Tibial nerve (tissue), 4 donors: ENCODE measurements at regions not wholly inside any gene's neighbourhood (a gene's known extent, or its start where the extent isn't known, plus 50 kb on each side); places are given as distances from the start of the nearest gene placed in this dataset.

ENCODE experiments used
- EP300 ChIP-seq, 2 donors: sonication (generic); formaldehyde crosslinking; IDR thresholded peaks; one replicate each; pipeline ENCODE4 v1.6.1; 2017; ENCODE audit warnings: antibody characterized with exemption in 2 of 2, mild to moderate bottlenecking in 1 of 2
- POLR2A ChIP-seq, 2 donors: fragments of 450-650 bp; IDR thresholded peaks; one replicate each; pipeline ENCODE4 v1.6.1; 2017; ENCODE audit warnings: antibody characterized with exemption in 2 of 2, mild to moderate bottlenecking in 2 of 2, moderate library complexity in 2 of 2
- TF ChIP-seq, protein P1 (sequence below), 5 experiments: fragments of 200-600 bp in 3 of 5; fragments of 450-650 bp in 2 of 5; sonication (generic) in 3 of 5; IDR thresholded peaks; one replicate each; pipeline ENCODE4 v1.5.1; 2016 to 2019; ENCODE audit warnings: antibody characterized with exemption in 5 of 5, mild to moderate bottlenecking in 3 of 5, moderate library complexity in 2 of 5

DNA sequence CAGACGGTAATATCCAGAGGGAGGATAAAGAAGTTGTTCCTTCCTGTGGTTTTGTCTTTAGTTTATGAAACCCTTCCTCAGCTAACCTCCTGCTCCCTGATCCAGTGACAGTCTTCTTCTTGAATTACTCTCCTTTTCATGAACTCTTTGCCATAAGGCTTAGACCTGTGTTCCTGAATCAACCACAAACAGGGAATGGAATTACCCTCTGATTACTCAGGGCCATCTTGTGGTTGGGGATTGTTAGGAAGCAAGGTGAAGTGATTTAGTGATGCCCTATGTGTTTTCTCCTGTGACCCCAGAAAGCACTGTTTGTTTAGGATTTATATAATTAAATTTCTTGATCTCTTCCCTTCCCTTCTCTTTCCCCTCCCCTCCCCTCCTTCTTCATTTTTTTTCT lies 409.1 kb downstream of the TAF11L14 start:
- no peak for TF ChIP-seq POLR2A (IDR thresholded peaks at IDR 0.05)
- no peak for TF ChIP-seq EP300 (IDR thresholded peaks at IDR 0.05)
- TF ChIP-seq, protein P1, sequence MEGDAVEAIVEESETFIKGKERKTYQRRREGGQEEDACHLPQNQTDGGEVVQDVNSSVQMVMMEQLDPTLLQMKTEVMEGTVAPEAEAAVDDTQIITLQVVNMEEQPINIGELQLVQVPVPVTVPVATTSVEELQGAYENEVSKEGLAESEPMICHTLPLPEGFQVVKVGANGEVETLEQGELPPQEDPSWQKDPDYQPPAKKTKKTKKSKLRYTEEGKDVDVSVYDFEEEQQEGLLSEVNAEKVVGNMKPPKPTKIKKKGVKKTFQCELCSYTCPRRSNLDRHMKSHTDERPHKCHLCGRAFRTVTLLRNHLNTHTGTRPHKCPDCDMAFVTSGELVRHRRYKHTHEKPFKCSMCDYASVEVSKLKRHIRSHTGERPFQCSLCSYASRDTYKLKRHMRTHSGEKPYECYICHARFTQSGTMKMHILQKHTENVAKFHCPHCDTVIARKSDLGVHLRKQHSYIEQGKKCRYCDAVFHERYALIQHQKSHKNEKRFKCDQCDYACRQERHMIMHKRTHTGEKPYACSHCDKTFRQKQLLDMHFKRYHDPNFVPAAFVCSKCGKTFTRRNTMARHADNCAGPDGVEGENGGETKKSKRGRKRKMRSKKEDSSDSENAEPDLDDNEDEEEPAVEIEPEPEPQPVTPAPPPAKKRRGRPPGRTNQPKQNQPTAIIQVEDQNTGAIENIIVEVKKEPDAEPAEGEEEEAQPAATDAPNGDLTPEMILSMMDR (IDR thresholded peaks at IDR 0.05): no peak
